CD14-positive monocyte (primary cell): ENCODE measurements at regions not wholly inside any gene's neighbourhood (a gene's known extent, or its start where the extent isn't known, plus 50 kb on each side); places are given as distances from the start of the nearest gene placed in this dataset.

ENCODE experiments used
- DNase-seq, 3 donors: peaks; one replicate each; pipeline ENCODE4 v3.0.0-alpha.2; 2011 to 2022
- H2AFZ ChIP-seq: 2 replicates; pipeline ENCODE4 v1.6.0; 2012; ENCODE audit warnings: mild to moderate bottlenecking, low read depth, low read length, inconsistent platforms; ENCODE audit not compliant: insufficient read depth, poor library complexity, severe bottlenecking
- H3K27ac ChIP-seq, 2 donors: 1 replicate in 1 of 2; 2 replicates in 1 of 2; pipeline ENCODE4 v1.5.1; 2012 to 2013; ENCODE audit warnings: low read length in 2 of 2, control low read depth in 1 of 2, inconsistent platforms in 1 of 2, low read depth in 1 of 2, mild to moderate bottlenecking in 1 of 2
- H3K27me3 ChIP-seq, 2 donors: one replicate each; pipeline versions ENCODE4 v1.6.0 to v1.6.1; 2011 to 2013; ENCODE audit warnings: low read length in 2 of 2; ENCODE audit not compliant: control insufficient read depth in 2 of 2, insufficient read depth in 2 of 2
- H3K36me3 ChIP-seq, 2 donors: replicated peaks in 1 of 2; 1 replicate in 1 of 2; 2 replicates in 1 of 2; pipeline versions ENCODE4 v1.5.1 to v1.6.1; 2012 to 2013; ENCODE audit warnings: low read length in 2 of 2, control low read depth in 1 of 2, inconsistent platforms in 1 of 2, mild to moderate bottlenecking in 1 of 2; ENCODE audit not compliant: insufficient read depth in 2 of 2, control insufficient read depth in 1 of 2
- H3K4me1 ChIP-seq, 2 donors: 1 replicate in 1 of 2; 2 replicates in 1 of 2; pipeline versions ENCODE4 v1.5.1 to v1.6.1; 2012 to 2013; ENCODE audit warnings: low read length in 2 of 2, control low read depth in 1 of 2, inconsistent platforms in 1 of 2, mild to moderate bottlenecking in 1 of 2, moderate library complexity in 1 of 2; ENCODE audit not compliant: insufficient read depth in 2 of 2, control insufficient read depth in 1 of 2
- H3K4me2 ChIP-seq: replicated peaks from 2 replicates; pipeline ENCODE3; 2012; ENCODE audit warnings: low read length, moderate library complexity, mild to moderate bottlenecking; ENCODE audit not compliant: poor library complexity, severe bottlenecking; ENCODE audit errors: extremely low read depth
- H3K4me3 ChIP-seq, 3 experiments: fragments of 200-600 bp in 1 of 3; sonication (generic) in 1 of 3; replicated peaks in 1 of 3; 1 replicate in 2 of 3; 2 replicates in 1 of 3; pipeline ENCODE4 v1.5.1; 2011 to 2013; ENCODE audit warnings: low read length in 3 of 3, mild to moderate bottlenecking in 3 of 3, control low read depth in 2 of 3, low read depth in 2 of 3, inconsistent platforms in 1 of 3, moderate library complexity in 1 of 3
- H3K79me2 ChIP-seq: 2 replicates; pipeline ENCODE4 v1.6.0; 2012; ENCODE audit warnings: mild to moderate bottlenecking, control low read depth, inconsistent platforms, low read length, moderate library complexity; ENCODE audit not compliant: insufficient read depth
- H3K9ac ChIP-seq: 2 replicates; pipeline ENCODE4 v1.6.0; 2017; ENCODE audit warnings: low read length, mild to moderate bottlenecking; ENCODE audit not compliant: insufficient read depth, poor library complexity, severe bottlenecking
- H3K9me3 ChIP-seq, 2 donors: replicated peaks in 1 of 2; 1 replicate in 1 of 2; 2 replicates in 1 of 2; pipeline versions ENCODE4 v1.5.1 to v1.6.1; 2012 to 2013; ENCODE audit warnings: low read length in 2 of 2, control low read depth in 1 of 2; ENCODE audit not compliant: control insufficient read depth in 1 of 2, insufficient read depth in 1 of 2
- H4K20me1 ChIP-seq: 2 replicates; pipeline ENCODE4 v1.6.0; 2012; ENCODE audit warnings: mild to moderate bottlenecking, low read length, control low read depth, moderate library complexity; ENCODE audit not compliant: insufficient read depth
- H3K27ac Mint-ChIP-seq, 7 donors: one replicate each; pipeline ENCODE4 v1.8.0; 2020; ENCODE audit warnings: mild to moderate bottlenecking in 7 of 7, mixed read lengths in 7 of 7, moderate library complexity in 6 of 7, inconsistent platforms in 2 of 7
- H3K27me3 Mint-ChIP-seq, 3 donors: one replicate each; pipeline ENCODE4 v1.8.0; 2021 to 2022; ENCODE audit warnings: low read depth in 3 of 3, mild to moderate bottlenecking in 3 of 3, mixed read lengths in 3 of 3, moderate library complexity in 3 of 3, inconsistent platforms in 1 of 3
- H3K36me3 Mint-ChIP-seq, 2 donors: one replicate each; pipeline ENCODE4 v1.8.0; 2020; ENCODE audit warnings: mixed read lengths in 2 of 2, inconsistent platforms in 1 of 2, mild to moderate bottlenecking in 1 of 2
- H3K4me1 Mint-ChIP-seq: one replicate; pipeline ENCODE4 v1.8.0; 2020; ENCODE audit warnings: mild to moderate bottlenecking, mixed read lengths
- H3K4me3 Mint-ChIP-seq, 2 donors: one replicate each; pipeline ENCODE4 v1.8.0; 2020; ENCODE audit warnings: mild to moderate bottlenecking in 2 of 2, mixed read lengths in 2 of 2, moderate library complexity in 1 of 2
- H3K9me3 Mint-ChIP-seq, 7 donors: one replicate each; pipeline ENCODE4 v1.8.0; 2020 to 2022; ENCODE audit warnings: mixed read lengths in 7 of 7, mild to moderate bottlenecking in 6 of 7, moderate library complexity in 6 of 7, inconsistent platforms in 2 of 7
- WGBS: methylation state at CpG from one replicate; pipeline ENCODE4 v1.1.5; 2013; ENCODE audit warnings: missing lambda C conversion rate; ENCODE audit not compliant: insufficient coverage; 5-methylcytosine and 5-hydroxymethylcytosine counted together
- intact Hi-C, 2 donors: fragments of 100-400 bp; cut with micrococcal nuclease; formaldehyde crosslinking; loops; one replicate each; pipeline versions ENCODE4 v1.15.0 to v1.15.1; 2023
- TF ChIP-seq, protein P1 (sequence below): fragments of 200-600 bp; IDR thresholded peaks from one replicate; pipeline ENCODE4 v1.8.0; 2022; ENCODE audit warnings: antibody characterized with exemption, mild to moderate bottlenecking

DNA sequence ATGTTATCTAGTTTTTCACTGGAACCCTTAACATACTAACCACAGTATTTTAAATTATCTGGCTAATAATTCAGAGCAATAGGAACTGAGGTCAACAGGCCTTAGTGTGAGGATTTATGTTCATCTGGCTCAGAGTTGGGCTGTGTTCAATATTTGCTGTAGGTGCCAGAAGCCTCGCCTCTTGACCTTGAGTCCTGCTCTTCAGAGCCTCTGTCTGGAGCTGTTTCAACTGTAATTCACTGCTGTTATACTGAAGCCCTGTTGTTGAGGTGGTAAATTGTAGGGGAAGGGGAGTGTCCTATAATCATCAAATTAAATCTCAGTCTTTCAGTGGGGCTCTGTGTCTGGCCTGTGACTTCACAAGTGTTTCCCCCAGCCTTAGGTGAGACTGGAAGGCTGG is 184.4 kb downstream of the CDH26 start:
- H3K27me3 Mint-ChIP-seq, result peaks cover 0 to 10% (median 5%) of the 10 kb centered on the region in 3 donors
- Histone ChIP-seq H3K36me3 (no peaks in the 10 kb centered on the region), H3K4me3 (no peak overlapping the region), H3K27ac (no peak overlapping the region), H3K79me2 (peaks cover 8% of the 10 kb centered on the region), H2AFZ (no peak overlapping the region), H3K9me3 (no peaks in the 10 kb centered on the region), H3K4me2 (no peak overlapping the region), H3K4me1 (peaks cover 35 to 43% of the 10 kb centered on the region in 2 donors), H4K20me1 (no peaks in the 10 kb centered on the region), H3K27me3 (no peaks in the 10 kb centered on the region), H3K9ac (no peak overlapping the region)
- no peak for DNase-seq
- intact Hi-C loops, result loop anchor here in 1 of 2 donors (10.0 kb wide), 1 partner anchor 112 kb away; no protein-coding TSS in a partner anchor
- TF ChIP-seq, protein P1, sequence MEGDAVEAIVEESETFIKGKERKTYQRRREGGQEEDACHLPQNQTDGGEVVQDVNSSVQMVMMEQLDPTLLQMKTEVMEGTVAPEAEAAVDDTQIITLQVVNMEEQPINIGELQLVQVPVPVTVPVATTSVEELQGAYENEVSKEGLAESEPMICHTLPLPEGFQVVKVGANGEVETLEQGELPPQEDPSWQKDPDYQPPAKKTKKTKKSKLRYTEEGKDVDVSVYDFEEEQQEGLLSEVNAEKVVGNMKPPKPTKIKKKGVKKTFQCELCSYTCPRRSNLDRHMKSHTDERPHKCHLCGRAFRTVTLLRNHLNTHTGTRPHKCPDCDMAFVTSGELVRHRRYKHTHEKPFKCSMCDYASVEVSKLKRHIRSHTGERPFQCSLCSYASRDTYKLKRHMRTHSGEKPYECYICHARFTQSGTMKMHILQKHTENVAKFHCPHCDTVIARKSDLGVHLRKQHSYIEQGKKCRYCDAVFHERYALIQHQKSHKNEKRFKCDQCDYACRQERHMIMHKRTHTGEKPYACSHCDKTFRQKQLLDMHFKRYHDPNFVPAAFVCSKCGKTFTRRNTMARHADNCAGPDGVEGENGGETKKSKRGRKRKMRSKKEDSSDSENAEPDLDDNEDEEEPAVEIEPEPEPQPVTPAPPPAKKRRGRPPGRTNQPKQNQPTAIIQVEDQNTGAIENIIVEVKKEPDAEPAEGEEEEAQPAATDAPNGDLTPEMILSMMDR, result no peak
- peak overlapping the region in 1 of 7 donors; percentile 19 for H3K27ac Mint-ChIP-seq
- 80% methylated on average over 1 of the region's 1 CpG for WGBS
- H3K9me3 Mint-ChIP-seq, result no peaks in the 10 kb centered on the region
- H3K4me3 Mint-ChIP-seq, result no peak overlapping the region
- H3K4me1 Mint-ChIP-seq, result peaks cover 50% of the 10 kb centered on the region
- H3K36me3 Mint-ChIP-seq, result peaks cover 2 to 15% of the 10 kb centered on the region in 2 donors

DNA sequence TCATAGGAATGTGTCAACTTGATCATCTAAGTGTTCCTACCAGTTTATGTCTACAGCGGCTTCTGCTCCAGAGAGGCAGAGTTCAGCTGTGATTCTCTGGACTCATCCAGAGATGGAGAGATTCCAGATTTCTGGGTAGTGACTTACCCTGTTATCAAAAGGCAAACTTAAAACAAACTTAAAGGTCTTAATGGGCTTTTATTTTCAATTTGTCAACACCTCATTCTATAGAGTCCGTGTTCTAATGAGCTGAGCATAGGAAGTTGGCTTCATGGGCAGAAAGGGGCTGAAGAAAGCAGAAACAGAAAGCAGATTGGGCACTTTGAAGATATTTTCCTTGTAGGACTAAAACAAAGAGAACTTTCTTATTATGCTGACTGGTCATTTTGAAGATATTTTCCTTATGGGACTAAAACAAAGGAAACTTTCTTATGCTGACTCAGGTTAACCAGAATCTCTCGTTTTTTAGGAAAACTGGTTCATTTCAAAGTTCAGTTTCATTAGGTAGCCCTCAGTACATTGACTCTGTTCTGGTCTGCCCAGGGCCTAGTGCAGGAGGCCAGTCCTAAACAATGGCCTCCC is 185.1 kb downstream of the CDH26 start:
- no peak overlapping the region for H3K4me3 Mint-ChIP-seq
- DNase-seq, result no peak
- Histone ChIP-seq H4K20me1 (no peaks in the 10 kb centered on the region), H2AFZ (no peak overlapping the region), H3K9me3 (no peaks in the 10 kb centered on the region), H3K4me2 (no peak overlapping the region), H3K27me3 (no peaks in the 10 kb centered on the region), H3K79me2 (peaks cover 8% of the 10 kb centered on the region), H3K9ac (no peak overlapping the region), H3K27ac (no peak overlapping the region), H3K4me1 (peaks cover 27 to 35% of the 10 kb centered on the region in 2 donors), H3K4me3 (no peak overlapping the region), H3K36me3 (no peaks in the 10 kb centered on the region)
- TF ChIP-seq, protein P1, result no peak
- peaks cover 46% of the 10 kb centered on the region for H3K4me1 Mint-ChIP-seq
- WGBS, result 83% methylated on average over 2 of the region's 3 CpGs
- no peak overlapping the region for H3K27ac Mint-ChIP-seq
- H3K27me3 Mint-ChIP-seq, result peaks cover 0 to 9% (median 6%) of the 10 kb centered on the region in 3 donors
- intact Hi-C loops, result loop anchor here in 1 of 2 donors (10.0 kb wide), 1 partner anchor 111 kb away; no protein-coding TSS in a partner anchor
- H3K36me3 Mint-ChIP-seq, result peaks cover 2 to 15% of the 10 kb centered on the region in 2 donors
- H3K9me3 Mint-ChIP-seq, result no peaks in the 10 kb centered on the region
